ENCODE measurements at regions not wholly inside any gene's neighbourhood (a gene's known extent, or its start where the extent isn't known, plus 50 kb on each side); places are given as distances from the start of the nearest gene placed in this dataset.
"Not testable (repeated sequence)": the region's sequence is repeated elsewhere in the genome, so short reads cannot be mapped to it uniquely, and the experiment has no call there.

GRCh38 chr4:129682586-129682985 is 586.6 kb downstream of the C4orf33 start:
- no peak for ATAC-seq
- DNase-seq, result no peak

GRCh38 chr4:129707949-129708348 is 612.0 kb downstream of the C4orf33 start:
- no peak for ATAC-seq

GRCh38 chr4:129708784-129709183 is 612.8 kb downstream of the C4orf33 start:
- DNase-seq, result no peak
- no peak for ATAC-seq

More at GRCh38 chr4:129707949-129708348, 612.0 kb downstream of the C4orf33 start:
- DNase-seq, result no peak

GRCh38 chr4:129738175-129738574 is 642.2 kb downstream of the C4orf33 start:
- no peak for ATAC-seq

GRCh38 chr4:129747756-129748155 is 651.8 kb downstream of the C4orf33 start:
- ATAC-seq (no peak), DNase-seq (no peak)

More at GRCh38 chr4:129738175-129738574, 642.2 kb downstream of the C4orf33 start:
- no peak for DNase-seq

- no peak for DNase-seq
- no peak for ATAC-seq
Observed at GRCh38 chr4:129748991-129749390, 653.0 kb downstream of the C4orf33 start.

- DNase-seq, result no peak
- no peak for ATAC-seq
Observed at GRCh38 chr4:129751646-129752045, 655.7 kb downstream of the C4orf33 start.

- no peak for ATAC-seq
- DNase-seq, result no peak
Observed at GRCh38 chr4:129783596-129783995, 687.6 kb downstream of the C4orf33 start.

GRCh38 chr4:129788486-129788885 is 692.5 kb downstream of the C4orf33 start:
- DNase-seq (no peak), ATAC-seq (no peak)

GRCh38 chr4:129804461-129804981 is 708.6 kb downstream of the C4orf33 start:
- DNase-seq (no peak), ATAC-seq (no peak)

GRCh38 chr4:129806986-129807385 is 711.0 kb downstream of the C4orf33 start:
- no peak for ATAC-seq
- DNase-seq, result no peak

GRCh38 chr4:129808242-129808641 is 712.3 kb downstream of the C4orf33 start:
- no peak for ATAC-seq
- DNase-seq, result no peak

GRCh38 chr4:129821073-129821472 is 725.1 kb downstream of the C4orf33 start:
- ATAC-seq (no peak), DNase-seq (no peak)

GRCh38 chr4:129821963-129822362 is 726.0 kb downstream of the C4orf33 start:
- ATAC-seq (no peak), DNase-seq (no peak)

GRCh38 chr4:129822701-129823100 is 726.7 kb downstream of the C4orf33 start:
- DNase-seq (no peak), ATAC-seq (no peak)

GRCh38 chr4:129823105-129823504 is 727.2 kb downstream of the C4orf33 start:
- ATAC-seq (no peak), DNase-seq (no peak)

- DNase-seq, result no peak
- no peak for ATAC-seq
Observed at GRCh38 chr4:129829373-129829772, 733.4 kb downstream of the C4orf33 start.

- ATAC-seq (no peak), DNase-seq (no peak)
Observed at GRCh38 chr4:129839687-129840086, 743.7 kb downstream of the C4orf33 start.

- DNase-seq (no peak), ATAC-seq (no peak)
Observed at GRCh38 chr4:129842096-129842495, 746.1 kb downstream of the C4orf33 start.

- DNase-seq (no peak), ATAC-seq (no peak)
Observed at GRCh38 chr4:129852434-129852833, 756.5 kb downstream of the C4orf33 start.

GRCh38 chr4:129853685-129854467 is 757.9 kb downstream of the C4orf33 start:
- not testable (repeated sequence) for DNase-seq, ATAC-seq

GRCh38 chr4:129862461-129862860 is 766.5 kb downstream of the C4orf33 start:
- ATAC-seq, result no peak
- no peak for DNase-seq

GRCh38 chr4:129863206-129863605 is 767.3 kb downstream of the C4orf33 start:
- ATAC-seq (no peak), DNase-seq (no peak)

- ATAC-seq, result no peak
- DNase-seq, result no peak
Observed at GRCh38 chr4:129883996-129884395, 788.0 kb downstream of the C4orf33 start.

All from stimulated activated naive CD8-positive, alpha-beta T cell treated with anti-CD3 and anti-CD28 coated beads, Interleukin-15, Interleukin-2, amounts not matched to agents 100 U/mL and 50 U/mL, for 24 hours (primary cell).